PC-9 (cell line): ENCODE measurements at regions not wholly inside any gene's neighbourhood (a gene's known extent, or its start where the extent isn't known, plus 50 kb on each side); places are given as distances from the start of the nearest gene placed in this dataset.
"Not testable (repeated sequence)": the region's sequence is repeated elsewhere in the genome, so short reads cannot be mapped to it uniquely, and the experiment has no call there.

Source experiments
- BruUV-seq: library from RNA; stranded (reverse); fragments of 400-500 nt; replicated peaks from 2 replicates; lab custom pipeline; 2021; lab: Mats Ljungman, UMichigan
- CTCF ChIA-PET: fragments of 300-600 bp; sonication (Branson Sonifier 250); formaldehyde crosslinking; loops from one replicate; lab custom pipeline; 2022; ENCODE audit warnings: antibody characterized with exemption; lab: Charles Lee
- POLR2A ChIA-PET: fragments of 300-600 bp; sonication (Branson Sonifier 250); formaldehyde crosslinking; loops from one replicate; lab custom pipeline; 2022; ENCODE audit warnings: antibody characterized with exemption; ENCODE audit not compliant: unreplicated experiment; lab: Charles Lee
- DNase-seq, 2 experiments: peaks; one replicate each; pipeline versions ENCODE4 v3.0.0 to v3.0.0-alpha.2; 2015 to 2022; ENCODE audit warnings: mixed read lengths in 1 of 2
- H2AFZ ChIP-seq: fragments of 200-600 bp; sonication (generic); 2 replicates; pipeline ENCODE4 v1.8.1; 2017; ENCODE audit warnings: antibody characterized with exemption
- H3F3A ChIP-seq: fragments of 200-600 bp; sonication (generic); 2 replicates; pipeline ENCODE4 v1.8.1; 2017; ENCODE audit warnings: antibody characterized with exemption, mild to moderate bottlenecking, low read depth; ENCODE audit not compliant: insufficient read depth
- H3K27ac ChIP-seq: fragments of 200-600 bp; sonication (generic); 2 replicates; pipeline ENCODE4 v1.6.1; 2016; ENCODE audit warnings: mixed run types
- H3K27me3 ChIP-seq: fragments of 200-600 bp; sonication (generic); 2 replicates; pipeline ENCODE4 v1.6.1; 2016; ENCODE audit warnings: low read depth, mixed run types; ENCODE audit not compliant: insufficient read depth
- H3K36me3 ChIP-seq: fragments of 200-600 bp; sonication (generic); 2 replicates; pipeline ENCODE4 v1.6.1; 2016; ENCODE audit warnings: low read depth, mixed run types
- H3K4me1 ChIP-seq: fragments of 200-600 bp; sonication (generic); replicated peaks from 2 replicates; pipeline ENCODE4 v1.6.1; 2016; ENCODE audit warnings: mixed run types; ENCODE audit not compliant: insufficient read depth
- H3K4me2 ChIP-seq: fragments of 200-600 bp; sonication (generic); 2 replicates; pipeline ENCODE4 v1.6.1; 2017; ENCODE audit warnings: mixed run types
- H3K4me3 ChIP-seq: fragments of 200-600 bp; sonication (generic); 2 replicates; pipeline ENCODE4 v1.6.1; 2016; ENCODE audit warnings: mixed run types
- H3K79me2 ChIP-seq: fragments of 200-600 bp; sonication (generic); 2 replicates; pipeline ENCODE4 v1.6.1; 2017; ENCODE audit warnings: low read depth, mixed run types
- H3K9me2 ChIP-seq: fragments of 200-600 bp; sonication (generic); 2 replicates; pipeline ENCODE4 v1.8.1; 2017; ENCODE audit warnings: mild to moderate bottlenecking; ENCODE audit not compliant: insufficient read depth
- H3K9me3 ChIP-seq: fragments of 200-600 bp; sonication (generic); 2 replicates; pipeline ENCODE4 v1.8.1; 2016; ENCODE audit warnings: low read depth; ENCODE audit not compliant: insufficient read depth
- H4K20me1 ChIP-seq: fragments of 200-600 bp; sonication (generic); 2 replicates; pipeline ENCODE4 v1.8.1; 2017; ENCODE audit not compliant: insufficient read depth
- EZH2 ChIP-seq: fragments of 200-600 bp; sonication (generic); IDR thresholded peaks from 2 replicates; pipeline ENCODE4 v1.8.0; 2017; ENCODE audit warnings: antibody characterized with exemption, low read depth
- intact Hi-C: fragments of 100-400 bp; cut with micrococcal nuclease; formaldehyde crosslinking; loops from one replicate; pipeline ENCODE4 v1.10.0; 2022; ENCODE audit not compliant: unreplicated experiment
- TF ChIP-seq, protein P1 (sequence below): fragments of 200-600 bp; sonication (generic); conservative IDR thresholded peaks from 2 replicates; pipeline ENCODE4 v1.6.1; 2017; ENCODE audit warnings: mixed run types, antibody characterized with exemption, mild to moderate bottlenecking, moderate library complexity

DNA sequence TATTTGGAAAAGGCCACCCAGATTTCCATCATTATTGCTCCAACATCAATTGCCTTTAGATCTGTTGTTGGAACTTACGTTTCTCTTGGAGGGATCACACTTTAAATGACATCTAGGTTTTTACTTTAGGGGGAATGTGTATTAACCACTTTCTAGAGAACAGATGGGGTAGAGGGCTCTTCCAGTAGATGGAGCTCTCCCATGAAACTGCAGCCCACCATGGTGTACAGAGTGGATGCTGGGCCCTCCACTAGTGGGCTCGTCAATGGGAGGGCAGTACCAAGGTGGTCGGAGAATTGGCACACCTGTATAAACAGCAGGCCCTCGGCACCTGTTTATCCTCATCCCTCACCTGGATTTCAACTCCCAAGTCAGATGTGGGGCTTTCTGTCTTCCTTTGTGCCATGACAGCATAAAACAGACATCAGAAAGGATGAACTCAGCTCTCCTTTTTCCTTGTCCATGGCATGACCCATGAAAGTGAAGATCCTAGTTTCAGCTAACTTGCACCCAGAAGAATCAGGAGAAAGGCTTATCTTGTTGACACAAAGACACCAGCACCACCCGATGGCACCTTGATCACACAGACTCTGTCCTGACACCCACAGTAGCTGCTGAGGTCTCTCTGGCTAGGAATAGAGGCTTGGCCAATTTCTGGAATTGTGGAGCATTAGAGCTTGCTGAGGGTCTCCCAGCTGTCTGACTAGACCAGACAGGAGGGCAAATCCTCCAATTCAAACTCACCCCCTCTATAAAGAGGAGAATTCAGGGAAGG lies 150.5 kb downstream of the CYP26A1 start:
- Histone ChIP-seq H3K27ac (no peak overlapping the region), H4K20me1 (no peaks in the 10 kb centered on the region), H3K4me1 (no peaks in the 10 kb centered on the region), H3F3A (no peaks in the 10 kb centered on the region), H3K4me2 (no peak overlapping the region), H3K9me2 (no peaks in the 10 kb centered on the region), H3K36me3 (no peaks in the 10 kb centered on the region), H3K27me3 (no peaks in the 10 kb centered on the region), H2AFZ (no peak overlapping the region), H3K79me2 (no peaks in the 10 kb centered on the region), H3K9me3 (no peaks in the 10 kb centered on the region), H3K4me3 (no peak overlapping the region)
- TF ChIP-seq, protein P1, sequence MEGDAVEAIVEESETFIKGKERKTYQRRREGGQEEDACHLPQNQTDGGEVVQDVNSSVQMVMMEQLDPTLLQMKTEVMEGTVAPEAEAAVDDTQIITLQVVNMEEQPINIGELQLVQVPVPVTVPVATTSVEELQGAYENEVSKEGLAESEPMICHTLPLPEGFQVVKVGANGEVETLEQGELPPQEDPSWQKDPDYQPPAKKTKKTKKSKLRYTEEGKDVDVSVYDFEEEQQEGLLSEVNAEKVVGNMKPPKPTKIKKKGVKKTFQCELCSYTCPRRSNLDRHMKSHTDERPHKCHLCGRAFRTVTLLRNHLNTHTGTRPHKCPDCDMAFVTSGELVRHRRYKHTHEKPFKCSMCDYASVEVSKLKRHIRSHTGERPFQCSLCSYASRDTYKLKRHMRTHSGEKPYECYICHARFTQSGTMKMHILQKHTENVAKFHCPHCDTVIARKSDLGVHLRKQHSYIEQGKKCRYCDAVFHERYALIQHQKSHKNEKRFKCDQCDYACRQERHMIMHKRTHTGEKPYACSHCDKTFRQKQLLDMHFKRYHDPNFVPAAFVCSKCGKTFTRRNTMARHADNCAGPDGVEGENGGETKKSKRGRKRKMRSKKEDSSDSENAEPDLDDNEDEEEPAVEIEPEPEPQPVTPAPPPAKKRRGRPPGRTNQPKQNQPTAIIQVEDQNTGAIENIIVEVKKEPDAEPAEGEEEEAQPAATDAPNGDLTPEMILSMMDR = no peak
- no peak for TF ChIP-seq EZH2
- BruUV-seq = no TSS peak
- CTCF ChIA-PET = no interaction called here
- no peak for DNase-seq
- POLR2A ChIA-PET = no interaction called here
- intact Hi-C loops = no loop called here

DNA sequence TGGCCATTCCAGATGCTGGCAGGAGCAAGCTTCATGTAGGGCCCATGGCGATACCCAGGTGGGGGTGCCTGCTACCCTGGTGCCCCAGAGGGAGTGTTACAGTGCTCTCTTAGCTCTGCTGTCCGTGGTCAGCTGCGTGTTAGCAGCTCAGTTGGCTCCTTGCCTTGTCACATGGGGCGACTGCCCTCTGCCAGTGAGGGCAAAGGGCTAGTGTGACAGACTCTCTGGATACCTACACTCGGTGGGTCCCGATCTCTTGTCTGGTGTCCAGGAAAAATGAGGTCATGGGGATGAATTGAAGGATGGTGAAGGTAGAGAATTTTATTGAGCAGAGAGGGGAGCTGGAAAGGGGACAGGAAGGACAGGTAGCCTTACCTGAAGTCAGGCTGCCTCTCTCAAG lies 152.2 kb downstream of the CYP26A1 start:
- no TSS peak for BruUV-seq
- no peaks in the 10 kb centered on the region for H3K27me3 ChIP-seq
- H3K4me2 ChIP-seq = no peak overlapping the region
- TF ChIP-seq, protein P1 = no peak
- no peak for TF ChIP-seq EZH2
- H3K9me3 ChIP-seq = no peaks in the 10 kb centered on the region
- no peaks in the 10 kb centered on the region for H3K79me2 ChIP-seq
- H4K20me1 ChIP-seq = no peaks in the 10 kb centered on the region
- H2AFZ ChIP-seq = no peak overlapping the region
- intact Hi-C loops = no loop called here
- no peak overlapping the region for H3K4me3 ChIP-seq
- no peaks in the 10 kb centered on the region for H3K36me3 ChIP-seq
- H3F3A ChIP-seq = no peaks in the 10 kb centered on the region
- ChIA-PET CTCF (no interaction called here), POLR2A (no interaction called here)
- no peak for DNase-seq
- no peaks in the 10 kb centered on the region for H3K9me2 ChIP-seq
- no peaks in the 10 kb centered on the region for H3K4me1 ChIP-seq
- no peak overlapping the region for H3K27ac ChIP-seq

DNA sequence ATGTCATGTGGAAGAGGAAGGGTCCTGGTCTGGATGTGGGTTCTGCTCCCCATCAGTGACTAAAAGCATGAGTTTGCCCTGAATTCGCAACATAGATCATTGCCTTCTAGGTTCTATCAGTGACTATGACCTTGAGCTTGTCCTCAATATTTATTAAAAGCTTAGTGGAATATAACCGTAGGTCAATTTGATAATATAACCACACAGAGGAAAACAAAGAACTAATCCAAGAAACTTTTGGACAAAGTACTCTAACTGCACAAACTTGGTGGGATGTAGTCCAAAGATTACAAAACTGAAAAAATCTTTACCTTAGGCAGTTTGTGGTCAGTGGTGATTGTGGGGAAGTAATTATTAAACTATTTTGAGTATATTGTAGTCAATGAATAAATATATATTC lies 152.9 kb downstream of the CYP26A1 start:
- CTCF ChIA-PET = no interaction called here
- H3K79me2 ChIP-seq = no peaks in the 10 kb centered on the region
- no peak overlapping the region for H2AFZ ChIP-seq
- H3K4me1 ChIP-seq = no peaks in the 10 kb centered on the region
- H3F3A ChIP-seq = no peaks in the 10 kb centered on the region
- POLR2A ChIA-PET = no interaction called here
- H4K20me1 ChIP-seq = no peaks in the 10 kb centered on the region
- no peak for DNase-seq
- no peaks in the 10 kb centered on the region for H3K27me3 ChIP-seq
- BruUV-seq = no TSS peak
- no peaks in the 10 kb centered on the region for H3K9me3 ChIP-seq
- H3K36me3 ChIP-seq = no peaks in the 10 kb centered on the region
- no peak overlapping the region for H3K27ac ChIP-seq
- H3K4me2 ChIP-seq = no peak overlapping the region
- intact Hi-C loops = no loop called here
- no peak overlapping the region for H3K4me3 ChIP-seq
- no peak for TF ChIP-seq EZH2
- TF ChIP-seq, protein P1 = no peak
- H3K9me2 ChIP-seq = no peaks in the 10 kb centered on the region

DNA sequence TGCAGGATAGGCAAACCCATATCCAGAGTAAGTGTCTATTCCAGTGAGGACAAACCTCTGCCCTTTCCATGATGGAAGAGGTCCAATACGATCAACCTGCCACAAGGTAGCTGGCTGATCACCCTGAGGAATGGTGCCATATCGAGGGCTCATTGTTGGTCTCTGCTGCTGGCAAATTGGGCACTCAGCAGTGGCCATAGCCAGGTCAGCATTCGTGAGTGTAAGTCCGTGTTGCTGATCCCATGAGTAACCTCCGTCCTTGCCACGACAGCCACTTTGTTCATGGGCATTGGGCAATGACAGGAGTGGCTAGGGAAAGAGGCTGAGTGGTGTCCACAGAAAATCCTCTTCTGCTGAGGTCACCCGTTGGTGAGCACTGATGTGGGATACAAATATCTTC lies 156.9 kb downstream of the CYP26A1 start:
- H3K9me3 ChIP-seq, BruUV-seq, DNase-seq: not testable (repeated sequence)

DNA sequence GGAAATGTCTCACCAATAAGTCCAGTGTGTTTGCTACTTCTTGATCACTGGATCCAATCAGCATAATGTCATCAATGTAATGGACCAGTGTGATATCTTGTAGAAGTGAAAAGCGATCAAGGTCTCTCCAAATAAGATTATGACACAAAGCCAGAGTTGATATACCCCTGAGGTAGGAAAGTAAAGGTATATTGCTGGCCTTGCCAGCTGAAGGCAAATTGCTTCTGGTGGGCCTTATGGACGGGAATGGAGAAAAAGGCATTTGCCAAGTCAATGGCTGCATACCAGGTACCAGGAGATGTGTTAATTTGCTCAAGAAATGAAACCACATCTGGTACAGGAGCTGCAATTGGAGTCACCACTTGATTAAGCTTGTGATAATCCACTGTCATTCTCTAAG lies 158.5 kb downstream of the CYP26A1 start:
- H3K27ac ChIP-seq, H3K4me1 ChIP-seq, H3K27me3 ChIP-seq, H3K9me3 ChIP-seq, H4K20me1 ChIP-seq, CTCF ChIA-PET, H3K9me2 ChIP-seq, DNase-seq, H2AFZ ChIP-seq, H3F3A ChIP-seq, H3K4me2 ChIP-seq, BruUV-seq, H3K4me3 ChIP-seq, intact Hi-C loops, H3K79me2 ChIP-seq, POLR2A ChIA-PET, H3K36me3 ChIP-seq: not testable (repeated sequence)

More for the DNA sequence above, 156.9 kb downstream of the CYP26A1 start:
- CTCF ChIA-PET, H3K27ac ChIP-seq, POLR2A ChIA-PET, H3K4me3 ChIP-seq, H3K4me1 ChIP-seq, H3K79me2 ChIP-seq, H3K9me2 ChIP-seq, H3K27me3 ChIP-seq, intact Hi-C loops, H3K4me2 ChIP-seq, H3F3A ChIP-seq, H2AFZ ChIP-seq, H3K36me3 ChIP-seq, H4K20me1 ChIP-seq: not testable (repeated sequence)
